ENCODE measurements at regions not wholly inside any gene's neighbourhood (a gene's known extent, or its start where the extent isn't known, plus 50 kb on each side); places are given as distances from the start of the nearest gene placed in this dataset.

- TF ChIP-seq CTCF (IDR thresholded peaks at IDR 0.05): no peak
- no peak for TF ChIP-seq EZH2 (IDR thresholded peaks at IDR 0.05; ENCODE audit: borderline replicate concordance, insufficient read depth, low read depth, low read length, poor library complexity, severe bottlenecking)
Observed at GRCh38 chr22:48306284-48306683, 1521.4 kb downstream of the BRD1 start.
